Peyer's patch (tissue), 4 donors: ENCODE measurements at regions not wholly inside any gene's neighbourhood (a gene's known extent, or its start where the extent isn't known, plus 50 kb on each side); places are given as distances from the start of the nearest gene placed in this dataset.

Experiments used
- DNase-seq, 3 donors: peaks; one replicate each; pipeline ENCODE4 v3.0.0-alpha.2; 2017 to 2019
- H3K27ac ChIP-seq, 4 donors: fragments of 200-600 bp; sonication (generic); one replicate each; pipeline ENCODE4 v1.5.1; 2016 to 2019
- H3K27me3 ChIP-seq, 2 donors: fragments of 200-600 bp; sonication (generic); one replicate each; pipeline ENCODE4 v1.5.1; 2019
- H3K36me3 ChIP-seq, 3 donors: fragments of 200-600 bp; sonication (generic); one replicate each; pipeline ENCODE4 v1.5.1; 2016 to 2019
- H3K4me1 ChIP-seq, 4 donors: fragments of 200-600 bp; sonication (generic); one replicate each; pipeline ENCODE4 v1.5.1; 2016 to 2019
- H3K4me3 ChIP-seq, 4 donors: fragments of 200-600 bp; sonication (generic); 1 replicate in 3 of 4; 2 replicates in 1 of 4; pipeline ENCODE4 v1.5.1; 2016 to 2019; ENCODE audit warnings: mild to moderate bottlenecking in 1 of 4
- H3K9me3 ChIP-seq, 4 donors: fragments of 200-600 bp; sonication (generic); one replicate each; pipeline ENCODE4 v1.5.1; 2016 to 2019; ENCODE audit warnings: mild to moderate bottlenecking in 1 of 4
- CTCF ChIP-seq, 6 experiments: fragments of 450-650 bp in 4 of 6; fragments of 200-600 bp in 2 of 6; sonication (generic) in 1 of 6; IDR thresholded peaks; one replicate each; pipeline ENCODE4 v1.5.1; 2017 to 2019; ENCODE audit warnings: antibody characterized with exemption in 6 of 6, mild to moderate bottlenecking in 3 of 6, moderate library complexity in 1 of 6
- POLR2A ChIP-seq, 2 donors: fragments of 450-650 bp; IDR thresholded peaks; one replicate each; pipeline ENCODE4 v1.5.1; 2017; ENCODE audit warnings: antibody characterized with exemption in 2 of 2, mild to moderate bottlenecking in 2 of 2, moderate library complexity in 2 of 2

GRCh38 chr17:69918164-69918563 is 156.9 kb upstream of the KCNJ16 start:
- Histone ChIP-seq H3K9me3 (no peaks in the 10 kb centered on the region), H3K4me3 (no peak overlapping the region), H3K27ac (no peak overlapping the region), H3K36me3 (no peaks in the 10 kb centered on the region), H3K27me3 (no peaks in the 10 kb centered on the region), H3K4me1 (no peaks in the 10 kb centered on the region)
- TF ChIP-seq CTCF (IDR thresholded peaks at IDR 0.05) (no peak), POLR2A (IDR thresholded peaks at IDR 0.05) (no peak)
- no peak for DNase-seq

- Histone ChIP-seq H3K27ac (no peak overlapping the region), H3K4me3 (no peak overlapping the region), H3K4me1 (no peaks in the 10 kb centered on the region), H3K27me3 (no peaks in the 10 kb centered on the region), H3K36me3 (no peaks in the 10 kb centered on the region), H3K9me3 (no peaks in the 10 kb centered on the region)
- TF ChIP-seq POLR2A (IDR thresholded peaks at IDR 0.05) (no peak), CTCF (IDR thresholded peaks at IDR 0.05) (no peak)
- DNase-seq, result no peak
Measured at GRCh38 chr17:69919789-69920188, 155.2 kb upstream of the KCNJ16 start.

GRCh38 chr17:69921046-69921445 is 154.0 kb upstream of the KCNJ16 start:
- H3K4me1 ChIP-seq, result no peaks in the 10 kb centered on the region
- no peak for DNase-seq
- H3K27me3 ChIP-seq, result no peaks in the 10 kb centered on the region
- TF ChIP-seq POLR2A (IDR thresholded peaks at IDR 0.05), result no peak
- TF ChIP-seq CTCF (IDR thresholded peaks at IDR 0.05), result no peak
- no peak overlapping the region for H3K27ac ChIP-seq
- H3K36me3 ChIP-seq, result no peaks in the 10 kb centered on the region
- no peak overlapping the region for H3K4me3 ChIP-seq
- H3K9me3 ChIP-seq, result no peaks in the 10 kb centered on the region

- H3K27me3 ChIP-seq, result no peaks in the 10 kb centered on the region
- no peaks in the 10 kb centered on the region for H3K4me1 ChIP-seq
- DNase-seq, result no peak
- H3K36me3 ChIP-seq, result no peaks in the 10 kb centered on the region
- H3K27ac ChIP-seq, result no peak overlapping the region
- H3K9me3 ChIP-seq, result no peaks in the 10 kb centered on the region
- no peak overlapping the region for H3K4me3 ChIP-seq
- TF ChIP-seq POLR2A (IDR thresholded peaks at IDR 0.05) (no peak), CTCF (IDR thresholded peaks at IDR 0.05) (no peak)
Measured at GRCh38 chr17:69928611-69929010, 146.4 kb upstream of the KCNJ16 start.

GRCh38 chr17:69936996-69937395 is 138.0 kb upstream of the KCNJ16 start:
- DNase-seq, result no peak
- Histone ChIP-seq H3K27ac (no peak overlapping the region), H3K4me1 (no peaks in the 10 kb centered on the region), H3K4me3 (no peak overlapping the region), H3K36me3 (no peaks in the 10 kb centered on the region), H3K9me3 (no peaks in the 10 kb centered on the region), H3K27me3 (no peaks in the 10 kb centered on the region)
- TF ChIP-seq CTCF (IDR thresholded peaks at IDR 0.05), result no peak

GRCh38 chr17:69943058-69943457 is 132.0 kb upstream of the KCNJ16 start:
- Histone ChIP-seq H3K4me1 (no peaks in the 10 kb centered on the region), H3K4me3 (no peak overlapping the region), H3K27ac (no peak overlapping the region), H3K27me3 (no peaks in the 10 kb centered on the region), H3K9me3 (no peaks in the 10 kb centered on the region), H3K36me3 (no peaks in the 10 kb centered on the region)
- TF ChIP-seq CTCF (IDR thresholded peaks at IDR 0.05) (no peak), POLR2A (IDR thresholded peaks at IDR 0.05) (no peak)
- no peak for DNase-seq
